Nephron progenitor cell (in vitro differentiated cells): ENCODE measurements at regions not wholly inside any gene's neighbourhood (a gene's known extent, or its start where the extent isn't known, plus 50 kb on each side); places are given as distances from the start of the nearest gene placed in this dataset.

Source experiments
- DNase-seq: peaks from one replicate; pipeline ENCODE4 v3.0.0; 2021
- H3K27ac Mint-ChIP-seq: 2 replicates; pipeline ENCODE4 v1.8.0; 2021; ENCODE audit warnings: mild to moderate bottlenecking, moderate library complexity, mixed read lengths
- H3K27me3 Mint-ChIP-seq: 2 replicates; pipeline ENCODE4 v1.8.0; 2021; ENCODE audit warnings: mild to moderate bottlenecking, low read depth, mixed read lengths; ENCODE audit not compliant: poor library complexity
- H3K36me3 Mint-ChIP-seq: 2 replicates; pipeline ENCODE4 v1.8.0; 2021; ENCODE audit warnings: low read depth, mixed read lengths
- H3K4me1 Mint-ChIP-seq: 2 replicates; pipeline ENCODE4 v1.8.0; 2021; ENCODE audit warnings: mixed read lengths
- H3K4me3 Mint-ChIP-seq: 2 replicates; pipeline ENCODE4 v1.8.0; 2021; ENCODE audit warnings: mild to moderate bottlenecking, moderate library complexity, mixed read lengths
- H3K9me3 Mint-ChIP-seq: 2 replicates; pipeline ENCODE4 v1.8.0; 2021; ENCODE audit warnings: mild to moderate bottlenecking, moderate library complexity, mixed read lengths
- TF ChIP-seq, protein P1 (sequence below): fragments of 200-600 bp; sonication (generic); IDR thresholded peaks from 2 replicates; pipeline ENCODE4 v1.5.0; 2021; ENCODE audit warnings: antibody characterized with exemption

DNA sequence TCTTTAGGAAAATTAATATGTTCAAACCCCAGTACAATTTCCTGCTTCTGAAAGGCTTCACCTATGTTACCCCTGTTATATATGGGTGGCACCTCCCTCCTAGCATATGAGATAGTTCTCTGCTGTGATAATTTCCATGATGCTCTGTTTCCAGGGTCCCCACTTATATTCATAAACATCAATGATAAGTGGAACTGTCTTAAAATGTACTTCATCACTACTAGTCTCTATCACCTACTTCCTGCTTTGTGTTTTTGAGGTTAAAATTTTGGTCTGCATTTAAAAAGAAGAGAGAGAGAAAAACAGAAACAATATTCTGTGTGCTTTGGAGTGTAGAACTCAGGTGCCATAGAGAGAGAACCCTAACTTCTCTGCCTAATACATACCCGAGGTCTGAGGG, 234.7 kb downstream of the HTR1A start:
- Mint-ChIP-seq H3K4me3 (no peak overlapping the region), H3K36me3 (no peaks in the 10 kb centered on the region), H3K9me3 (no peaks in the 10 kb centered on the region), H3K4me1 (no peaks in the 10 kb centered on the region), H3K27me3 (no peaks in the 10 kb centered on the region), H3K27ac (no peak overlapping the region)
- no peak for DNase-seq
- TF ChIP-seq, protein P1, sequence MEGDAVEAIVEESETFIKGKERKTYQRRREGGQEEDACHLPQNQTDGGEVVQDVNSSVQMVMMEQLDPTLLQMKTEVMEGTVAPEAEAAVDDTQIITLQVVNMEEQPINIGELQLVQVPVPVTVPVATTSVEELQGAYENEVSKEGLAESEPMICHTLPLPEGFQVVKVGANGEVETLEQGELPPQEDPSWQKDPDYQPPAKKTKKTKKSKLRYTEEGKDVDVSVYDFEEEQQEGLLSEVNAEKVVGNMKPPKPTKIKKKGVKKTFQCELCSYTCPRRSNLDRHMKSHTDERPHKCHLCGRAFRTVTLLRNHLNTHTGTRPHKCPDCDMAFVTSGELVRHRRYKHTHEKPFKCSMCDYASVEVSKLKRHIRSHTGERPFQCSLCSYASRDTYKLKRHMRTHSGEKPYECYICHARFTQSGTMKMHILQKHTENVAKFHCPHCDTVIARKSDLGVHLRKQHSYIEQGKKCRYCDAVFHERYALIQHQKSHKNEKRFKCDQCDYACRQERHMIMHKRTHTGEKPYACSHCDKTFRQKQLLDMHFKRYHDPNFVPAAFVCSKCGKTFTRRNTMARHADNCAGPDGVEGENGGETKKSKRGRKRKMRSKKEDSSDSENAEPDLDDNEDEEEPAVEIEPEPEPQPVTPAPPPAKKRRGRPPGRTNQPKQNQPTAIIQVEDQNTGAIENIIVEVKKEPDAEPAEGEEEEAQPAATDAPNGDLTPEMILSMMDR = no peak

DNA sequence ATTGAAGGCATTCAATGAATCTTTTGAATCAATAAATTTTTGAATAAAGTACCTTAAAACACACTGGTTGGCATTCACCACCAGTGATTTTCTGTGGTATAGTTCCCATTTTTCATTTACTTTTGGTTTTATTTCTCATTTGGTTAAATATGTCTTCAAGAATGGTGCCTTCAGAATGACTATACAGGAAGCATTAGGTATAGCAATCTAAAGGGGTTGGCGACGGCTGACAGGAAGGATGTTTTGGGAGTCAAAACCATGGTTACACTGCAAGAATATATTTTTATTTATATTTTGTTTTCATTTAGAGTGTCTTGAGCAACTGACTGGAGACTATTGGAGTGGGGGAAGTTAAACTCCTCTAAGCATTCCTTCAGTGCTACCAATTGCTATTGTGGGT, 235.7 kb downstream of the HTR1A start:
- no peak overlapping the region for H3K27ac Mint-ChIP-seq
- no peak overlapping the region for H3K4me3 Mint-ChIP-seq
- no peaks in the 10 kb centered on the region for H3K4me1 Mint-ChIP-seq
- DNase-seq = no peak
- H3K9me3 Mint-ChIP-seq = no peaks in the 10 kb centered on the region
- no peaks in the 10 kb centered on the region for H3K36me3 Mint-ChIP-seq
- no peaks in the 10 kb centered on the region for H3K27me3 Mint-ChIP-seq
- TF ChIP-seq, protein P1 = no peak

- Mint-ChIP-seq H3K27me3 (no peaks in the 10 kb centered on the region), H3K9me3 (no peaks in the 10 kb centered on the region), H3K4me1 (no peaks in the 10 kb centered on the region), H3K4me3 (no peak overlapping the region), H3K27ac (no peak overlapping the region), H3K36me3 (no peaks in the 10 kb centered on the region)
- TF ChIP-seq, protein P1 = no peak
- DNase-seq = no peak
These were observed 243.1 kb downstream of the HTR1A start for GRCh38 chr5:63719147-63719546.

- Mint-ChIP-seq H3K27ac (no peak overlapping the region), H3K4me3 (no peak overlapping the region), H3K27me3 (peaks cover 4% of the 10 kb centered on the region), H3K36me3 (no peaks in the 10 kb centered on the region), H3K4me1 (no peaks in the 10 kb centered on the region), H3K9me3 (no peaks in the 10 kb centered on the region)
- TF ChIP-seq, protein P1 = no peak
- DNase-seq = no peak
These were observed 262.0 kb downstream of the HTR1A start for GRCh38 chr5:63700241-63700640.

DNA sequence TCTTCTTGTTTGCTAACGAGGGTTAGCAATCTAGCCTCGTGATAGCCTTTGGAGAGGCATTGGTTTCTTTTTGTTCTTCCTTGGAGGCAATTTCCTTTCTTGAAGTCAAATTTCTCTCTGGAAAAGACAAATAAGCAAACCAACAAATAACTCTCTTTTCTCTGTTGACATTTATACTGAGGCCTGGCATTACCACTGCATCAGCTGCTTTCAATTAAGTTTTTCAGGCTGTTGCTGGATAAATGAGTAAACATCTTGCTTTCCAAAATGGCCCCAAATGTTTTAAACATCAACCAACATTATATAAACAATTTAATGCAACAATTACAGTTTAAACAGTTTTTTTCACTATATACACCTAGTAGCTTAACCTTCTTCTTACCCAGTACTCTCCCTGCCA, 264.4 kb downstream of the HTR1A start:
- Mint-ChIP-seq H3K4me1 (no peaks in the 10 kb centered on the region), H3K9me3 (no peaks in the 10 kb centered on the region), H3K27me3 (peaks cover 4% of the 10 kb centered on the region), H3K4me3 (no peak overlapping the region), H3K36me3 (no peaks in the 10 kb centered on the region), H3K27ac (no peak overlapping the region)
- TF ChIP-seq, protein P1 = no peak
- no peak for DNase-seq

GRCh38 chr5:63690546-63690945, 271.7 kb downstream of the HTR1A start:
- no peaks in the 10 kb centered on the region for H3K36me3 Mint-ChIP-seq
- H3K4me3 Mint-ChIP-seq = no peak overlapping the region
- DNase-seq = no peak
- H3K4me1 Mint-ChIP-seq = no peaks in the 10 kb centered on the region
- TF ChIP-seq, protein P1 = no peak
- H3K27ac Mint-ChIP-seq = no peak overlapping the region
- H3K27me3 Mint-ChIP-seq = peaks cover 3% of the 10 kb centered on the region
- no peaks in the 10 kb centered on the region for H3K9me3 Mint-ChIP-seq
